ENCODE measurements at regions not wholly inside any gene's neighbourhood (a gene's known extent, or its start where the extent isn't known, plus 50 kb on each side); places are given as distances from the start of the nearest gene placed in this dataset.

- TF ChIP-seq, protein P1, sequence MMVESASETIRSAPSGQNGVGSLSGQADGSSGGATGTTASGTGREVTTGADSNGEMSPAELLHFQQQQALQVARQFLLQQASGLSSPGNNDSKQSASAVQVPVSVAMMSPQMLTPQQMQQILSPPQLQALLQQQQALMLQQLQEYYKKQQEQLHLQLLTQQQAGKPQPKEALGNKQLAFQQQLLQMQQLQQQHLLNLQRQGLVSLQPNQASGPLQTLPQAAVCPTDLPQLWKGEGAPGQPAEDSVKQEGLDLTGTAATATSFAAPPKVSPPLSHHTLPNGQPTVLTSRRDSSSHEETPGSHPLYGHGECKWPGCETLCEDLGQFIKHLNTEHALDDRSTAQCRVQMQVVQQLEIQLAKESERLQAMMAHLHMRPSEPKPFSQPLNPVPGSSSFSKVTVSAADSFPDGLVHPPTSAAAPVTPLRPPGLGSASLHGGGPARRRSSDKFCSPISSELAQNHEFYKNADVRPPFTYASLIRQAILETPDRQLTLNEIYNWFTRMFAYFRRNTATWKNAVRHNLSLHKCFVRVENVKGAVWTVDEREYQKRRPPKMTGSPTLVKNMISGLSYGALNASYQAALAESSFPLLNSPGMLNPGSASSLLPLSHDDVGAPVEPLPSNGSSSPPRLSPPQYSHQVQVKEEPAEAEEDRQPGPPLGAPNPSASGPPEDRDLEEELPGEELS (CRISPR knock-in tag; IDR thresholded peaks at IDR 0.05): no peak
- TF ChIP-seq CHD2 (IDR thresholded peaks at IDR 0.05; ENCODE audit: low read depth, low read length): no peak
- no peak for TF ChIP-seq HNRNPL (IDR thresholded peaks at IDR 0.05; ENCODE audit: low read depth, low read length)
- TF ChIP-seq ZBTB39 (CRISPR knock-in tag; IDR thresholded peaks at IDR 0.05): no peak
Measured at GRCh38 chr2:104788742-104789455, 65.0 kb upstream of the POU3F3 start.

Measured in HepG2 (cell line).